ENCODE measurements at regions not wholly inside any gene's neighbourhood (a gene's known extent, or its start where the extent isn't known, plus 50 kb on each side); places are given as distances from the start of the nearest gene placed in this dataset.

DNA sequence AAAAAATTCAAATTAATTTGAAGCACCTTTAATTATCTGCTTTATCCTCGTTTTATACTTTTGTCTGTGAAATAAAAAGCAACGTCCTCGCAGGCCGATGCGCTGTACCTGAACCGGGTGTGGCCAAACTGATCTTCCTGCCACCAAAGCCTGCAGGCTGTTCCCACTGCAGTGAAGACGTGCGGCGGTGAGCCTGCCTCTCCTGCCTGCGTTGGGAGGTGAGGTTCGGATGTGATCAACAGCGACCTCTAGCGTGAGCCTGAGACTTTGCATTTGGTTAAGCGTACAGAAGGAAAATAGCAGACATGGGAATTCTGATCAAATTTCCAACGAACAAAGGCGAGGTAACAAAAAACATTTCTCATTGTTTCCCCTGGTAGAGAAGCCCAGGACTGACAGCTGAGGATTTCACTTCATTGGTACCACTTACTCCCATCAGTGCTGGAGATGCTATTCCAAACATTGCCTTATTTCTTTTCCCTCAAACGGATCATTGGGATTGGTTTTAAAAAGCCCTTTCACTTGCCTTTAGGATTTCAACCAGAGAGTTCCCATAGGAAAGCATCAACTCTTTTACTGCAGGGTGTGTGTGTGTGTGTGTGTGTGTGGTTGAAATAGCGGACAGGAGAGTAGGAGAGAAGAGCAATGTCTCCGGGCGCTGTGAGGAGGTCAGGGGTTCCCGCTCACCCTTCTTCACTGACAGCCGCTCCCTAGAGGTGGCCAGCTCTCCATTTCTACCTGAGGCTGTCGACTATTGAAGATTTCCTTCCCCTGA is 56.6 kb upstream of the CCN6 start:
- Histone ChIP-seq H3K9me3 (ENCODE audit: control insufficient read depth, insufficient read depth, low read length) (no peaks in the 10 kb centered on the region), H3K36me3 (ENCODE audit: control insufficient read depth, insufficient read depth, low read length) (no peaks in the 10 kb centered on the region), H3K4me1 (ENCODE audit: control insufficient read depth, insufficient read depth, low read length) (peaks cover 4% of the 10 kb centered on the region), H3K27me3 (ENCODE audit: control insufficient read depth, insufficient read depth, low read length) (peaks cover 3% of the 10 kb centered on the region; the same call in 1 of the 2 replicates), H3K27ac (ENCODE audit: low read depth, low read length) (no peak overlapping the region), H3K9ac (ENCODE audit: low read depth, low read length) (no peak overlapping the region), H3K4me3 (ENCODE audit: low read depth, low read length) (no peak overlapping the region)

DNA sequence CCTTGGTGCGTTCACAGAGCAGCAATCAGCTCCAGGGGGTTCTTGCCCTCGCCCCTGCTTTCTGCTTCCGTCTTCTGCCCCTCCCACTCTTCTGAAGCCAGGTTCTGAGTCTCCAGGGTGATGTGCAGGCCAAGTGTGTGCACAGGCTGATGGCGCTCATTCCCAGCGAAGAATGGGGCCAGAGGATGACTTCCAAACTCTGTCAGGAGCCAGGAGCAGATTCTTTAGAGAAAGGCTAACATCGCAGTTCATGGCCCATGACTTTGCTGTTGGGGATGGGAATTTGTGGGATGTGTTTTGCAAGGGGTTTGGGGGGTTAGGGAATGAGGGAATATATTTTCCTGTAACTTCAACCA is 56.1 kb upstream of the CCN6 start:
- peaks cover 3% of the 10 kb centered on the region; the same call in 1 of the 2 replicates for H3K27me3 ChIP-seq (ENCODE audit: control insufficient read depth, insufficient read depth, low read length)
- H3K27ac ChIP-seq (ENCODE audit: low read depth, low read length) = no peak overlapping the region
- no peaks in the 10 kb centered on the region for H3K9me3 ChIP-seq (ENCODE audit: control insufficient read depth, insufficient read depth, low read length)
- H3K4me3 ChIP-seq (ENCODE audit: low read depth, low read length) = no peak overlapping the region
- peaks cover 4% of the 10 kb centered on the region for H3K4me1 ChIP-seq (ENCODE audit: control insufficient read depth, insufficient read depth, low read length)
- no peak overlapping the region for H3K9ac ChIP-seq (ENCODE audit: low read depth, low read length)
- no peaks in the 10 kb centered on the region for H3K36me3 ChIP-seq (ENCODE audit: control insufficient read depth, insufficient read depth, low read length)

DNA sequence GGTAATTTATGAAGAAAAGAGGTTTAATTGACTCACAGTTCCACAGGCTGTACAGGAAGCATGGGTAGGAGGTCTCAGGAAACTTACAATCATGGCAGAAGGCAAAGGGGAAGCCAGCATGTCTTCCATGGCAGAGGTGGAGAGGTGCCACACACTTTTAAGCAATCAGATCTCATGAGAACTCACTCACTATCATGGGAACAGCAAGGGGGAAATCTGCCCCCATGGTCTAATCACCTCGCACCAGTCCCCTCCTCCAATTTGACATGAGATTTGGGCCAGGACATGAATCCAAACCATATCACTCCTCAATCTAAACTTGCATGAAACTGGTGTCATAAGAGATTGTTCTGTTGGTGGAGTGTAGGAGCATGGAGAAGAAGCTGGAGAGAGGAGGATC is 51.6 kb upstream of the CCN6 start:
- Histone ChIP-seq H3K9ac (ENCODE audit: low read depth, low read length) (no peak overlapping the region), H3K36me3 (ENCODE audit: control insufficient read depth, insufficient read depth, low read length) (no peaks in the 10 kb centered on the region), H3K9me3 (ENCODE audit: control insufficient read depth, insufficient read depth, low read length) (no peaks in the 10 kb centered on the region), H3K27ac (ENCODE audit: low read depth, low read length) (no peak overlapping the region), H3K4me3 (ENCODE audit: low read depth, low read length) (no peak overlapping the region), H3K4me1 (ENCODE audit: control insufficient read depth, insufficient read depth, low read length) (peaks cover 3% of the 10 kb centered on the region), H3K27me3 (ENCODE audit: control insufficient read depth, insufficient read depth, low read length) (no peaks in the 10 kb centered on the region)

Data from HUES48 (cell line).